Jurkat, Clone E6-1 (cell line): ENCODE measurements at regions not wholly inside any gene's neighbourhood (a gene's known extent, or its start where the extent isn't known, plus 50 kb on each side); places are given as distances from the start of the nearest gene placed in this dataset.
"Not testable (repeated sequence)": the region's sequence is repeated elsewhere in the genome, so short reads cannot be mapped to it uniquely, and the experiment has no call there.

ENCODE experiments used
- DNase-seq: peaks from one replicate; pipeline ENCODE4 v3.0.0-alpha.2; 2011; ENCODE audit warnings: low read depth, low spot score
- H3K4me3 ChIP-seq: 2 replicates; pipeline ENCODE4 v1.5.1; 2011; ENCODE audit warnings: mild to moderate bottlenecking, low read length, control low read depth, moderate library complexity

DNA sequence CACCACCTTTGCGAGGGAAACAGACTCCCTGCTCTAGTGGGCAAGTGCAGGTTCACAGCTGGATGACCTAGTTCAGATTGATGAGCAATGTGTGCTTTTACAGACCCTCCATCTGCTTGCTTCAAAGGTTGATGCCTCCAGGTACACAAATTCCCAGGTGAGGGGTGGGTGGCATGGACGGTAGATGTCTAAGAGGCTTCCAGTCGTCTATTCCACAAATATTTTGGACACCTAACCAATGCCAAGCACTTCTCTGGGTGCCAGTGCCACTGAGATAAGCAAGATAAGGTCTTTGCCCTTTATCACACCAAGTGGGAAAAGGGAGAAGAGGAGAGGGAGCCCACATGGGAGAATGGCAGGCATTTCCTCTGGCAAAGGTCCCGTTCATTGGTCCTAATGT is 316.6 kb upstream of the CDH5 start:
- no peak overlapping the region for H3K4me3 ChIP-seq
- DNase-seq, result no peak

- DNase-seq, result no peak
- no peak overlapping the region for H3K4me3 ChIP-seq
Measured at GRCh38 chr16:66045626-66046025, 320.9 kb upstream of the CDH5 start.

GRCh38 chr16:66044556-66044955 is 321.9 kb upstream of the CDH5 start:
- no peak overlapping the region for H3K4me3 ChIP-seq
- DNase-seq, result no peak

DNA sequence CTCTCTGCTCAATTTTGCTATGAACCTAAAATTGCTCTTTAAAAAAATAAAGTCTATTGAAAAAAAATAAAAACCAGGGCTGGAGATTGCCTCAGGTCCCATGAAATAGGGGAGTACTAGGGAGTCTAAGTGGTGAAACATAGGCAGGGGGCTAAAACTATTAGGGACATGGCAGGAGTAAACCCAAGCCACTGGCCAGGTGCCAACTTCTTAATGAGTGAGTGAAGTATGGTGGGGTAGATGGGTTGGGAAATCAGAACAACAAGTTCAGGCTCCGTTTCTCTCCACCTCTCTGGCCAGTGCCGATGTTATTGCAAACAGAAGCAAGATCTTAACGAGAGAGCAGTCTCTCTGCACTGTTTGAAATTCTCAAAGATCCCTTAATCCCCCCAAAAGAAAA is 322.4 kb upstream of the CDH5 start:
- no peak for DNase-seq

DNA sequence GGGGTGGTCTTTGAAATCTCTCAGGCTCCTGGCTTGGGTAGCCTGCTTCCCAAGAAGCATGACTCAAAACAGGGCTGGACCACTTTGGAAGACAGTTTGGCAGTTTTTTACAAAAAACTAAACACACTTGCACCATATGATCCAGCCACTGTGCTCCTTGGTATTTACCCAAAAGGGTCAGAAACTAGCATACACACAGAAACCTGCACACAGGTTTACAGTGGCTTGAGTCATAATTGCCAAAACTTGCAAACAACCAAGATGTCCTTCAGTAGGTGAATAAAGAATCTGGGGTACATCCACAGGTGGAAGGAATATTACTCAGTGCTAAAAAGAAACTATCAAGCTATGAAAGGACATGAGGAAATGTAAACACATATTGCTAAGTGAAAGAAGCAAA is 323.2 kb upstream of the CDH5 start:
- H3K4me3 ChIP-seq, result no peak overlapping the region

More for the DNA sequence above, 322.4 kb upstream of the CDH5 start:
- H3K4me3 ChIP-seq, result no peak overlapping the region

GRCh38 chr16:66042341-66042740 is 324.1 kb upstream of the CDH5 start:
- no peak for DNase-seq
- H3K4me3 ChIP-seq, result no peak overlapping the region

More for the DNA sequence above, 323.2 kb upstream of the CDH5 start:
- no peak for DNase-seq

GRCh38 chr16:66041907-66042306 is 324.6 kb upstream of the CDH5 start:
- H3K4me3 ChIP-seq, result no peak overlapping the region
- DNase-seq, result no peak

DNA sequence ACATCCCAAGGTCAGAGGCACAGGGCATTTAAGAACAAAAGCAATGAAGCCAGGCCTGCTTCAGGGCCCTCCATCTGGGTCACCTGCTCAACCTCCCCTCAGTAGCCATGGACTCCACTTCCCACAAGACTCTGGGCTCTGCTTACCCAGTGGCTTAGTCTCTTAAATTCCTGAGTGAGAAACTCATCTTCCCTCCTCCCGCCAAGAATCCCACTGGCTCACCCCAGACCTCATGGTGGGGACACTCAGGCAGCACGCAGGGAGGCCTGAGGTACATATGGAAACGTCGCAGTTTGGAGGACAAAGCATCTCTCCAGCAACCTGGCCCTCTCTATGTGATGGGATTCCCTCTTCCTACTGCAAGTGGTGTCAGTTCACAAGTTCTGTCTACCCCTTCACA is 326.7 kb upstream of the CDH5 start:
- DNase-seq, result no peak
- no peak overlapping the region for H3K4me3 ChIP-seq

- DNase-seq, result no peak
- H3K4me3 ChIP-seq, result no peak overlapping the region
Measured at GRCh38 chr16:66036793-66037715, 329.4 kb upstream of the CDH5 start.

- no peak overlapping the region for H3K4me3 ChIP-seq
- no peak for DNase-seq
Measured at GRCh38 chr16:66036184-66036583, 330.3 kb upstream of the CDH5 start.

DNA sequence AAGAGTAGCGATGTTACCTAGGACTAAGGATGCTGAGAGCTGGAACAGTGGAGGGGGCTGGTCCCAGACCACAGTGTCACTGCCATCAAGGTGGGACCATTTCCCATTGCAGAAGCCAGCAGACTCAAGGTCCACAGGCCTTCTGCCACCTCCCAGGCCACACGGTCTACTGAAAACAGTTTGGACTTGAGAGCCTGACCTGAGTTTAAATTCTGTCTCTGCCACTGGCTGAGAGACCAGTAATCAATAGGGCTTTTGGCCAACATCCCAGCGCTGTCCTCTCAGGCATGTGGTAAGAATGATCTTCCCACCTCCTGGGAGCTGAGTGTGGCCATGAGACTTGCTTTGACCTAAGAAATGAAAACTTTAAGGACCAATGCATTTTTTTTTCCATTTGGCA is 331.4 kb upstream of the CDH5 start:
- no peak for DNase-seq

DNA sequence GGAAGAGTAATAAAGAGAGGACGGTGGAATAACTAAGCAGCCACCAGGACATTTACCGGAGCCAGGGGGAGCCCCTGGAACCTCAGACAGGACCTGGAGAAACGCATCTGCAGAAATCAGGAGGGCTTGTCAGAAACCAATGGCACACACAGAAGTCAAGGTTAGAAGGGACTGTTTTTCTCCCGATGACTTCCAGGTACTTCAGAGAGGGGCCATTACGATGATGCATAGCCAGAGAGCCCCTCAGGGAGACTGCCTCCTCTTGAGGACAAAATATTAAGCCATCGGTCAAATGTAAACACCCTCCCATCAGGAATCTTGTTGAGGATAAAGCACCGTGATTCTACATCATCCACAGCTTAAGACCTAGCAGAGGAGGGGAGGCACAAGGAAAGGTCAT is 333.6 kb upstream of the CDH5 start:
- no peak overlapping the region for H3K4me3 ChIP-seq
- DNase-seq, result no peak

More for the DNA sequence above, 331.4 kb upstream of the CDH5 start:
- no peak overlapping the region for H3K4me3 ChIP-seq

DNA sequence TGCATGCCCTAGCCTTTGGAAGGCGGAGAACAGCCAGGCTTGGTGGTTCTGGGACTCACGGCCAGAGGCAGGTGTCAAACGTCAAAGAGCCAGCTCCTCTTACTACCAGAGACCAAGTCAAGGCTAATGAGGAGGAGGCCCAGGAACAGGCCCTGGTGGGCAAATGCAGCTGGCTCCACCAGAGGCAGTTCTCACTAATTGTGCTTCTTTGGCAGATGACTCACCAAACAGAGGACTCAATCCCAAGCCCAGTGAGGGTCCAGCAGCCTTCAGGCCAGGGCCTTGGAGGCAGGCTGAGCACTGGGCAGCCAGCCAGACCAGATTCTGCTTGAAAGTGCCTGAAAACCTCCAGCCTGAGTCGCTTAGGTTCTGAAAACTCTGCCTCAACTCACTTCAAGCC is 336.5 kb upstream of the CDH5 start:
- no peak overlapping the region for H3K4me3 ChIP-seq
- DNase-seq, result no peak

DNA sequence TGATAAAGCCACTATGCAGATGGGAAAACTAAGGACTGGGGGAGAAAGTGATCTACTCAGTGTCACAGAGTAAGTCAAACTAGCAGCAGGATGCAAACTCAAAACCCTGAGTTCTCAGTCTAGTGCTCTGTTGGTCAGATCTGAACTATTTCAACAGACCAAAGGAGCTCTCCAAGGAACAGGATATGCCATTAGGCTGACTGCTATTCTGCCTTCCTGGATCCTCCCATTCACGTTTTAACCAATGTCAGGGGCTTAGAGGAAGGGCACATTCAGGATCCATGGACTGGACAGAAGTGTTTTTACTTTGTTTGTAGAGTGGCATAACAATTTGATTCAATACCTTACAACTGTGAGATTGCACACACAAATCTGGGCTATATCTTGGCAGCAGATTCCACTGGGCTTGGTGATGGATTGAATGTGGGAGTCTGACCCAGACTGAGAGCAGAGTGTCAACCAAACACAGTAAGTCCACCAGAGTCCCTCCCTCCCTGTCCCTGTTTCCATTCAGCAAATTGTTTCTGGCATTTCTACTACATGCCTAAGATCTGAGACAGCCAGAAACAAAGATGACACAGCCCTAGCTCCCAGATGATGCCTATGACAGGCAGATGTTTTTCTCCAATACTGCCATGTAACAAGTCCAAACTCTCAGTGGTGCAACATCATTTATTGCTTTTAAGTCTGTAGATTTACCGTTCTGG is 337.8 kb upstream of the CDH5 start:
- no peak for DNase-seq
- no peak overlapping the region for H3K4me3 ChIP-seq

- DNase-seq, result no peak
- H3K4me3 ChIP-seq, result no peak overlapping the region
Measured at GRCh38 chr16:66026787-66027330, 339.6 kb upstream of the CDH5 start.

DNA sequence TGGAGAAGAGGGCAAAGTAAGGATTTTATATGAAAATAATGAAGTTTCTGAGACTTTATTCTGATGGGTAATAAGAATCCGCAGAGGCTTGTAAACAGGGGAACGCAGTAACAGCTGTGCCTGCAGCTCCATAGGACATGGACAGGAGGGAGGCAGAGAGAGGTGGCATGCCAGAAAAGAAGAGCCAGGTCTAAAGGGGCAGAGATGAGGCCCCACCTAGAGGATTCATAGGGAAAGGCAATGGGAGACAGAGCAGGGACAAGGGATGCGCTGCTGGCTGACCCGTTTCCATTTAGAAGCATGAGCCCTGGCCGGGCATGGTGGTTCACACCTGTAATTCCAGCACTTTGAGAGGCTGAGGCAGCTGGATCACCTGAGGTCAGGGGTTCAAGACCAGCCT is 340.3 kb upstream of the CDH5 start:
- peak; percentile 2 for DNase-seq
- H3K4me3 ChIP-seq, result no peak overlapping the region

DNA sequence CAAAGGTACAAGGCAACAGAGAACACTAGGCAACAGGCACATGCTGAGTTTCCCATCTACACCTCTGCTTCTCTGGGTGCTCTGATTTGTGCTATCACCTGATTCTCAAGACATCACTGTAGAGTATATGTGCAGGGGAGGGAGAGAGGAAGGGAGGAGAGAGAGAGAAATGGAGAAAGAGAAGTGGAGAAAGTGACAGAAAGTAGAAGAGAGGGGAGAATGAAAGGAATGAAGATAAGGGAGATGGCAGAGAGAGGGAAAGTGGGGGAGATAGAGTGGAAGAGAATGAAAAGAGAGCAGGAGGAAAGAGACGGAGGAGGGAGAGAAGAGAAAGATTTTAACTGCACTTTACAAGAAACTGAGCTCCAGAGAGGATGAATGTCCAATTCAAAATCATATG is 340.7 kb upstream of the CDH5 start:
- no peak for DNase-seq
- no peak overlapping the region for H3K4me3 ChIP-seq

DNA sequence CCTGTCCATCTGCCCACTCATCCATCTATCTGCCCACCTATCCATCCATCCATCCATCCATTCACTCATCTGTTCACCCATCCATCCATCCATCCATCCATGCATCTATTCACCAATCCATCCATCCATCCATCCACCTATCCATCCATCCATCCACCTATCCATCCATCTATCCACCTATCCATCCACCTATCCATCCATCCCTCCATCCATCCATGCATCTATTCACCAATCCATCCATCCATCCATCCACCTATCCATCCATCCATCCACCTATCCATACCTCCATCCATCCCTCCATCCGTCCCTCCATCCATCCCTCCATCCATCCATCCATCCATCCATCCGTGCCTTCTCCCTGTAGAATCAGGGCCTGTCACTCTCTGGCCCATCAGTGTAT is 341.9 kb upstream of the CDH5 start:
- not testable (repeated sequence) for H3K4me3 ChIP-seq, DNase-seq

DNA sequence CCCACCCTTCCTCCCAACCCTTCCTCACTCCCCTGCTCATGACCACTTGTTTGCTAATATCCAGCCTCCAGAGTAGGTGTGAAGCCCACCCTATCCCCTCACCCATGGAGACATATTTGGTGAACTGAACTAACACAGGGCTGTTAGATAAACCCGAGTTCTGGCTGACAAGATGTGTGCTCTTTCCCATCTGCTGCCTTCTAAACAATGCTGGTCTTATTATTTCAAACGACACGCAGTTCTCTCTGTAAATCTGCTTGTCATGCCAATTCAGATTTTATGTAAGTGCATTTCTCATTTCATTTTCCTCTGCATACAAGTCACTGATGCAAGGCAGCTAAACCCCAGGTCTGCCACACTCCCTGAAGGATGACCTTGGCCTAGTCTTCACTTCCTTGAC is 343.0 kb upstream of the CDH5 start:
- no peak overlapping the region for H3K4me3 ChIP-seq
- no peak for DNase-seq

GRCh38 chr16:66020642-66021041 is 345.8 kb upstream of the CDH5 start:
- no peak for DNase-seq
- no peak overlapping the region for H3K4me3 ChIP-seq
